Transverse colon (tissue), 4 donors: ENCODE measurements at regions not wholly inside any gene's neighbourhood (a gene's known extent, or its start where the extent isn't known, plus 50 kb on each side); places are given as distances from the start of the nearest gene placed in this dataset.

Experiments
- DNase-seq: peaks from one replicate; pipeline ENCODE4 v3.0.0-alpha.2; 2019
- H3K27ac ChIP-seq, 4 donors: fragments of 200-600 bp; sonication (generic); 2 replicates each; pipeline ENCODE4 v1.5.1; 2016 to 2018; ENCODE audit warnings: inconsistent platforms in 4 of 4
- H3K27me3 ChIP-seq: fragments of 200-600 bp; sonication (generic); 2 replicates; pipeline ENCODE4 v1.5.1; 2017; ENCODE audit warnings: inconsistent platforms
- H3K36me3 ChIP-seq, 4 donors: fragments of 200-600 bp; sonication (generic); 2 replicates each; pipeline ENCODE4 v1.5.1; 2017 to 2019; ENCODE audit warnings: inconsistent platforms in 4 of 4
- H3K4me1 ChIP-seq, 4 donors: fragments of 200-600 bp; sonication (generic); 2 replicates each; pipeline ENCODE4 v1.5.1; 2017 to 2020; ENCODE audit warnings: inconsistent platforms in 4 of 4
- H3K4me3 ChIP-seq, 4 donors: fragments of 200-600 bp; sonication (generic); 1 replicate in 1 of 4; 2 replicates in 3 of 4; pipeline versions ENCODE4 v1.5.1 to v1.6.1; 2017 to 2019; ENCODE audit warnings: inconsistent platforms in 4 of 4
- H3K9me3 ChIP-seq, 2 donors: fragments of 200-600 bp; sonication (generic); 2 replicates each; pipeline ENCODE4 v1.5.1; 2017 to 2019; ENCODE audit warnings: inconsistent platforms in 2 of 2
- CTCF ChIP-seq, 5 experiments: fragments of 200-600 bp in 3 of 5; fragments of 450-650 bp in 2 of 5; sonication (generic) in 3 of 5; IDR thresholded peaks; 1 replicate in 2 of 5; 2 replicates in 3 of 5; pipeline ENCODE4 v1.5.1; 2016 to 2017; ENCODE audit warnings: antibody characterized with exemption in 5 of 5, inconsistent platforms in 3 of 5, mild to moderate bottlenecking in 2 of 5, moderate library complexity in 1 of 5
- EP300 ChIP-seq: sonication (generic); formaldehyde crosslinking; IDR thresholded peaks from one replicate; pipeline ENCODE4 v1.6.1; 2017; ENCODE audit warnings: antibody characterized with exemption, low read depth
- POLR2A ChIP-seq: fragments of 450-650 bp; IDR thresholded peaks from one replicate; pipeline ENCODE4 v1.6.1; 2016; ENCODE audit warnings: antibody characterized with exemption, mild to moderate bottlenecking, moderate library complexity
- POLR2AphosphoS5 ChIP-seq, 3 donors: sonication (generic); formaldehyde crosslinking; IDR thresholded peaks; one replicate each; pipeline ENCODE4 v1.6.1; 2016; ENCODE audit warnings: antibody characterized with exemption in 3 of 3
- WGBS, 2 donors: methylation state at CpG; one replicate each; pipeline ENCODE4 v1.1.5; 2018; ENCODE audit warnings: low coverage in 1 of 2; 5-methylcytosine and 5-hydroxymethylcytosine counted together
- in situ Hi-C, 4 donors: fragments of 200-750 bp; cut with MboI; loops; one replicate each; pipeline versions ENCODE4 v1.15.0 to v1.15.1; 2017; ENCODE audit warnings: low sequenced_read_pairs in 3 of 4, low pct_ligation_motif_present in 1 of 4, low pct_unique_long_range_greater_than_20kb in 1 of 4
- intact Hi-C: fragments of 100-400 bp; cut with DNase I; formaldehyde crosslinking; loops from one replicate; pipeline ENCODE4 v1.15.1; 2023; ENCODE audit warnings: low total_unique reads

- no peaks in the 10 kb centered on the region for H3K9me3 ChIP-seq
- no peaks in the 10 kb centered on the region for H3K36me3 ChIP-seq
- no peaks in the 10 kb centered on the region for H3K4me1 ChIP-seq
- no peaks in the 10 kb centered on the region for H3K27me3 ChIP-seq
- in situ Hi-C loops (no loop called here), intact Hi-C loops (no loop called here)
- DNase-seq: no peak
- H3K27ac ChIP-seq: no peak overlapping the region
- TF ChIP-seq POLR2AphosphoS5 (IDR thresholded peaks at IDR 0.05) (no peak), POLR2A (no peak), CTCF (IDR thresholded peaks at IDR 0.05) (no peak), EP300 (no peak)
- no peak overlapping the region for H3K4me3 ChIP-seq
These were observed 206.9 kb upstream of the PLD5 start for GRCh38 chr1:242731446-242731845.

- DNase-seq: no peak
- 76 to 83% methylated on average over 4 of the region's 4 CpGs for WGBS, 2 donors
- TF ChIP-seq CTCF (IDR thresholded peaks at IDR 0.05) (no peak), EP300 (no peak), POLR2AphosphoS5 (IDR thresholded peaks at IDR 0.05) (no peak), POLR2A (no peak)
- no peak overlapping the region for H3K27ac ChIP-seq
- no peaks in the 10 kb centered on the region for H3K27me3 ChIP-seq
- intact Hi-C loops (no loop called here), in situ Hi-C loops (no loop called here)
- H3K36me3 ChIP-seq: no peaks in the 10 kb centered on the region
- H3K4me3 ChIP-seq: no peak overlapping the region
- H3K4me1 ChIP-seq: no peaks in the 10 kb centered on the region
- no peaks in the 10 kb centered on the region for H3K9me3 ChIP-seq
These were observed 204.2 kb upstream of the PLD5 start for GRCh38 chr1:242728696-242729095.

- WGBS, 2 donors: 82 to 92% methylated on average over 4 to 9 of the region's 9 CpGs
- Histone ChIP-seq H3K27me3 (no peaks in the 10 kb centered on the region), H3K4me1 (no peaks in the 10 kb centered on the region), H3K4me3 (no peak overlapping the region), H3K27ac (no peak overlapping the region), H3K9me3 (no peaks in the 10 kb centered on the region), H3K36me3 (no peaks in the 10 kb centered on the region)
- DNase-seq: no peak
- intact Hi-C loops: no loop called here
- in situ Hi-C loops: no loop called here
- no peak for TF ChIP-seq POLR2A
- no peak for TF ChIP-seq EP300
- TF ChIP-seq CTCF (IDR thresholded peaks at IDR 0.05): no peak
- no peak for TF ChIP-seq POLR2AphosphoS5 (IDR thresholded peaks at IDR 0.05)
These were observed 198.7 kb upstream of the PLD5 start for GRCh38 chr1:242723044-242723716.

GRCh38 chr1:242718967-242719366 lies 194.5 kb upstream of the PLD5 start:
- DNase-seq: no peak
- TF ChIP-seq CTCF (IDR thresholded peaks at IDR 0.05) (no peak), POLR2A (no peak), POLR2AphosphoS5 (IDR thresholded peaks at IDR 0.05) (no peak), EP300 (no peak)
- Histone ChIP-seq H3K4me1 (no peaks in the 10 kb centered on the region), H3K27me3 (no peaks in the 10 kb centered on the region), H3K27ac (no peak overlapping the region), H3K9me3 (no peaks in the 10 kb centered on the region), H3K4me3 (no peak overlapping the region), H3K36me3 (no peaks in the 10 kb centered on the region)
- in situ Hi-C loops (no loop called here), intact Hi-C loops (no loop called here)
- WGBS, 2 donors: 67 to 87% methylated on average over 1 to 6 of the region's 6 CpGs
